ENCODE measurements at regions not wholly inside any gene's neighbourhood (a gene's known extent, or its start where the extent isn't known, plus 50 kb on each side); places are given as distances from the start of the nearest gene placed in this dataset.

DNA sequence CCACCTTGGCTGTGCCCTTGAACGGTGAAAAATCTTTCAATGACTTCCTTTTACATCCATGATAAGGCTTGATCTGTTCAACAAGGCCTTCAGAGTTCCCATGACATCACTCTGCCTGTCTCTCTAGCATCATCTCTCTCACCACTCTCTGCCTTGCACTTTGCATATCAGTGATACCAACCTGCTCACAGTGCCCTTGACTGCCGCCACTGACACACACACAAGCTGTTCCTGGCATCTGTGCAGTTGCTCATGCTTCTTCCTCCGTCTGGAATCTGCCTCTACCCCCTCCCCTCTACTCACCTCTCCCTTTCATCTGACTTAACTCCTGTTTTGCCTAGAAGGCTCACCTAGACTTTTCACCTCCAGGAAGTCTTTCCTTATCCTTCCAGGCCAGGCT, 79.1 kb upstream of the SEC11C start:
- no peak for TF ChIP-seq CTCF (IDR thresholded peaks at IDR 0.05; ENCODE audit: insufficient read depth, low read length, poor library complexity, severe bottlenecking)
- H3K4me3 ChIP-seq (replicated peaks; ENCODE audit: low read depth, low read length): no peak overlapping the region
- H3K36me3 ChIP-seq (ENCODE audit: control insufficient read depth, insufficient read depth, low read length): no peaks in the 10 kb centered on the region
- 0 out of 2 replicates have a peak, but pooled peaks cover 2% of the 10 kb centered on the region for H3K27me3 ChIP-seq (replicated peaks; ENCODE audit: control insufficient read depth, insufficient read depth, low read length)
- no peak for DNase-seq (ENCODE audit: extremely low read depth, insufficient read length)

- no peak for DNase-seq (ENCODE audit: extremely low read depth, insufficient read length)
- H3K36me3 ChIP-seq (ENCODE audit: control insufficient read depth, insufficient read depth, low read length): no peaks in the 10 kb centered on the region
- H3K27me3 ChIP-seq (replicated peaks; ENCODE audit: control insufficient read depth, insufficient read depth, low read length): 0 out of 2 replicates have a peak, but pooled peaks cover 2% of the 10 kb centered on the region
- H3K4me3 ChIP-seq (replicated peaks; ENCODE audit: low read depth, low read length): no peak overlapping the region
- TF ChIP-seq CTCF (IDR thresholded peaks at IDR 0.05; ENCODE audit: insufficient read depth, low read length, poor library complexity, severe bottlenecking): no peak
Observed at GRCh38 chr18:59061914-59062642, 77.6 kb upstream of the SEC11C start.

DNA sequence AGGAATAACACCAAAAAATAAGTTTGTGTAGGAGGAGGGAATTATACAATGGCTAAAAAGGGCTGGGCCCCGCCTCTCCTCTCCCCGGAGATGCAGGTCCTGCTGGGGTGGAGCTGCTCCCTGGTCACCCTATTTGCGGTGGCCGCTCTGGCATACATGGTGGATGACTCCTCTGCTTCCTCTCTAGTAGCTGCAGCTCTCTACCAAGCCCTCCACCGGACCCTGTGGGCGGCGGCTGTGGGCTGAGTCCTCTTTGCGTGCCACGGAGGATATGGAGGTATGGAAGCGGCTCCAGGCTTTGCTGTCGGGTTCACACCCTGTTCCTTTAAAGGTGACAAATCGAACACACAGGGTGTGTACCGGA, 77.1 kb upstream of the SEC11C start:
- Histone ChIP-seq H3K36me3 (ENCODE audit: control insufficient read depth, insufficient read depth, low read length) (no peaks in the 10 kb centered on the region), H3K4me3 (replicated peaks; ENCODE audit: low read depth, low read length) (no peak overlapping the region), H3K27me3 (replicated peaks; ENCODE audit: control insufficient read depth, insufficient read depth, low read length) (peaks cover 2% of the 10 kb centered on the region; the same call in 1 of the 2 replicates)
- no peak for TF ChIP-seq CTCF (IDR thresholded peaks at IDR 0.05; ENCODE audit: insufficient read depth, low read length, poor library complexity, severe bottlenecking)
- DNase-seq (ENCODE audit: extremely low read depth, insufficient read length): no peak

- TF ChIP-seq CTCF (IDR thresholded peaks at IDR 0.05; ENCODE audit: insufficient read depth, low read length, poor library complexity, severe bottlenecking): no peak
- Histone ChIP-seq H3K27me3 (replicated peaks; ENCODE audit: control insufficient read depth, insufficient read depth, low read length) (peaks cover 2% of the 10 kb centered on the region; the same call in 1 of the 2 replicates), H3K4me3 (replicated peaks; ENCODE audit: low read depth, low read length) (no peak overlapping the region), H3K36me3 (ENCODE audit: control insufficient read depth, insufficient read depth, low read length) (no peaks in the 10 kb centered on the region)
- no peak for DNase-seq (ENCODE audit: extremely low read depth, insufficient read length)
Observed at GRCh38 chr18:59063300-59063906, 76.3 kb upstream of the SEC11C start.

- H3K36me3 ChIP-seq (ENCODE audit: control insufficient read depth, insufficient read depth, low read length): no peaks in the 10 kb centered on the region
- no peak for TF ChIP-seq CTCF (IDR thresholded peaks at IDR 0.05; ENCODE audit: insufficient read depth, low read length, poor library complexity, severe bottlenecking)
- DNase-seq (ENCODE audit: extremely low read depth, insufficient read length): no peak
Observed at GRCh38 chr18:59063912-59064311, 75.8 kb upstream of the SEC11C start.

More at GRCh38 chr18:59063912-59064311, 75.8 kb upstream of the SEC11C start:
- no peak overlapping the region for H3K4me3 ChIP-seq (replicated peaks; ENCODE audit: low read depth, low read length)
- peaks cover 2% of the 10 kb centered on the region; the same call in 1 of the 2 replicates for H3K27me3 ChIP-seq (replicated peaks; ENCODE audit: control insufficient read depth, insufficient read depth, low read length)

Measured in GM06990 (cell line).